Thyroid gland (tissue), 4 donors: ENCODE measurements at regions not wholly inside any gene's neighbourhood (a gene's known extent, or its start where the extent isn't known, plus 50 kb on each side); places are given as distances from the start of the nearest gene placed in this dataset.

Experiments used
- CTCF ChIP-seq, 6 experiments: fragments of 200-600 bp in 3 of 6; fragments of 450-650 bp in 3 of 6; sonication (generic) in 3 of 6; IDR thresholded peaks; one replicate each; pipeline ENCODE4 v1.5.1; 2016 to 2019; ENCODE audit warnings: antibody characterized with exemption in 6 of 6, mild to moderate bottlenecking in 2 of 6, inconsistent platforms in 1 of 6, moderate library complexity in 1 of 6
- POLR2A ChIP-seq, 2 donors: fragments of 450-650 bp; IDR thresholded peaks; one replicate each; pipeline ENCODE4 v1.6.1; 2017; ENCODE audit warnings: antibody characterized with exemption in 2 of 2, mild to moderate bottlenecking in 2 of 2, moderate library complexity in 1 of 2

- no peak for TF ChIP-seq CTCF (IDR thresholded peaks at IDR 0.05)
- TF ChIP-seq POLR2A (IDR thresholded peaks at IDR 0.05) = no peak
Observed at GRCh38 chr5:58381566-58381965, 78.3 kb downstream of the PLK2 start.
